WERI-Rb-1 (cell line): ENCODE measurements at regions not wholly inside any gene's neighbourhood (a gene's known extent, or its start where the extent isn't known, plus 50 kb on each side); places are given as distances from the start of the nearest gene placed in this dataset.

Experiments
- DNase-seq: peaks from one replicate; pipeline ENCODE4 v3.0.0-alpha.2; 2020
- H3K27ac ChIP-seq: fragments of 250-450 bp; sonication (Bioruptor Pico); 2 replicates; pipeline ENCODE4 v1.5.1; 2020; ENCODE audit warnings: mild to moderate bottlenecking, moderate library complexity
- H3K27me3 ChIP-seq: fragments of 250-450 bp; sonication (Bioruptor Pico); 2 replicates; pipeline ENCODE4 v1.5.1; 2021; ENCODE audit warnings: mild to moderate bottlenecking, low read depth, moderate library complexity; ENCODE audit not compliant: insufficient read depth, severe bottlenecking
- H3K36me3 ChIP-seq: fragments of 250-450 bp; sonication (Bioruptor Pico); 2 replicates; pipeline ENCODE4 v1.5.1; 2020; ENCODE audit warnings: mild to moderate bottlenecking, moderate library complexity
- H3K4me3 ChIP-seq: 2 replicates; pipeline ENCODE4 v1.5.1; 2011; ENCODE audit warnings: low read depth, mild to moderate bottlenecking, control low read depth, low read length
- H3K9me3 ChIP-seq: fragments of 250-450 bp; sonication (Bioruptor Pico); 2 replicates; pipeline ENCODE4 v1.5.1; 2021; ENCODE audit warnings: mild to moderate bottlenecking, moderate library complexity; ENCODE audit not compliant: severe bottlenecking
- TF ChIP-seq, protein P1 (sequence below): IDR thresholded peaks from 2 replicates; pipeline ENCODE4 v1.5.1; 2011; ENCODE audit warnings: low read depth, mild to moderate bottlenecking, control low read depth, inconsistent platforms, low read length

DNA sequence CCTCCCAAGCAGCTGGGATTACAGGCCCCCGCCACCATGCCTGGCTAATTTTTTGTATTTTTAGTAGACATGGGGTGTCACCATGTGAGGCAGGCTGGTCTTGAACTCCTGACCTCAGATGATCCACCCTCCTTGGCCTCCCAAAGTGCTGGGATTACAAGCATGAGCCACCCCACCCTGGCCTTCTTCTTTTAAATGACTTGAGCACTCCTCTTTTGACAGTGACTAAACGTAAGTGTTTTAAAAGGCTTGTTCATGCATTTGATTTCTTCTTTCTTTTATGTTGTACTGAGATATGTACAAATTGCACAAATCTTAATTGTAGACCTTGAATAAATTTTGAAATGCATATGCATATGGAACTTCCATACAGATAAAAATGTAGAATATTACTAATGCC lies 337.9 kb downstream of the CETN3 start:
- Histone ChIP-seq H3K27me3 (no peaks in the 10 kb centered on the region), H3K27ac (no peak overlapping the region), H3K9me3 (no peaks in the 10 kb centered on the region), H3K36me3 (no peaks in the 10 kb centered on the region), H3K4me3 (no peak overlapping the region)
- DNase-seq, result no peak
- TF ChIP-seq, protein P1, sequence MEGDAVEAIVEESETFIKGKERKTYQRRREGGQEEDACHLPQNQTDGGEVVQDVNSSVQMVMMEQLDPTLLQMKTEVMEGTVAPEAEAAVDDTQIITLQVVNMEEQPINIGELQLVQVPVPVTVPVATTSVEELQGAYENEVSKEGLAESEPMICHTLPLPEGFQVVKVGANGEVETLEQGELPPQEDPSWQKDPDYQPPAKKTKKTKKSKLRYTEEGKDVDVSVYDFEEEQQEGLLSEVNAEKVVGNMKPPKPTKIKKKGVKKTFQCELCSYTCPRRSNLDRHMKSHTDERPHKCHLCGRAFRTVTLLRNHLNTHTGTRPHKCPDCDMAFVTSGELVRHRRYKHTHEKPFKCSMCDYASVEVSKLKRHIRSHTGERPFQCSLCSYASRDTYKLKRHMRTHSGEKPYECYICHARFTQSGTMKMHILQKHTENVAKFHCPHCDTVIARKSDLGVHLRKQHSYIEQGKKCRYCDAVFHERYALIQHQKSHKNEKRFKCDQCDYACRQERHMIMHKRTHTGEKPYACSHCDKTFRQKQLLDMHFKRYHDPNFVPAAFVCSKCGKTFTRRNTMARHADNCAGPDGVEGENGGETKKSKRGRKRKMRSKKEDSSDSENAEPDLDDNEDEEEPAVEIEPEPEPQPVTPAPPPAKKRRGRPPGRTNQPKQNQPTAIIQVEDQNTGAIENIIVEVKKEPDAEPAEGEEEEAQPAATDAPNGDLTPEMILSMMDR, result no peak

DNA sequence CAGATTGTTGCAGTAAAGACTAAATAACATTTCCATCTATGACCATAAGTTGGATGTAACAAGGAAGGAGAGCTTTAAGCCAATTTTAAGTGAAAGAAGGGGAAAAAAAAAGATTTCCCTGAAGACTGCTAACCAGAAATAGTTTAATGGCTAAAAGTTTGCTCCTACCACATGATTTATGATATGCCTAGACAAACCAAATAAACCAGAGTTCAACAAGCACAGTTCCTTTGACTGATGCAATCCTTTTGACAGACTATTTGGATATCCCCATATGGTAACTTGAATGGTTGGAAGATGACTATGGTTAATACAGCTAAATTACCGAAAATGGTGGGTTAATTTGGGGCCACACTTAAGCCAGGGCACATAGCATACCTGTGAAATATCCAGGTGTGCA lies 338.5 kb downstream of the CETN3 start:
- no peaks in the 10 kb centered on the region for H3K36me3 ChIP-seq
- TF ChIP-seq, protein P1, result no peak

DNA sequence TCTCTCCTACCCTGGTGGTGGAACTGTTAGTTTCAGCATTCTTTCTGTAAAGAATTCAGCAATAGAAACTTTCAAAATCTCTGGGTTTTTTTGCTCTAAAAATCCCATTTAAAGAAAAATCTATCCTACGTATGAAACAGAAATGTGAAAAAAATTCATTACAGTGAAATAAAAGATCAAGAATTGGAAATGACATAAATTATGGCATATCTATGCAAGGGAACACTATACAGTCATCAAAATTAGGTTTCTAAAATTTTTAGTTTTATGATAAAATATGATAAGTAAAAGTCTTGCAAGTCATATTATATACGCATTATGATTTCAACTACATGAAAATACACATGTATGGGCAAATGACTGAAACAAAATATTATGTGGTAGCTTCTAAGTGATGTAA lies 342.6 kb downstream of the CETN3 start:
- DNase-seq, result no peak
- H3K4me3 ChIP-seq, result no peak overlapping the region
- TF ChIP-seq, protein P1, result no peak

More for the DNA sequence above, 338.5 kb downstream of the CETN3 start:
- Histone ChIP-seq H3K9me3 (no peaks in the 10 kb centered on the region), H3K4me3 (no peak overlapping the region), H3K27me3 (no peaks in the 10 kb centered on the region), H3K27ac (no peak overlapping the region)
- no peak for DNase-seq

DNA sequence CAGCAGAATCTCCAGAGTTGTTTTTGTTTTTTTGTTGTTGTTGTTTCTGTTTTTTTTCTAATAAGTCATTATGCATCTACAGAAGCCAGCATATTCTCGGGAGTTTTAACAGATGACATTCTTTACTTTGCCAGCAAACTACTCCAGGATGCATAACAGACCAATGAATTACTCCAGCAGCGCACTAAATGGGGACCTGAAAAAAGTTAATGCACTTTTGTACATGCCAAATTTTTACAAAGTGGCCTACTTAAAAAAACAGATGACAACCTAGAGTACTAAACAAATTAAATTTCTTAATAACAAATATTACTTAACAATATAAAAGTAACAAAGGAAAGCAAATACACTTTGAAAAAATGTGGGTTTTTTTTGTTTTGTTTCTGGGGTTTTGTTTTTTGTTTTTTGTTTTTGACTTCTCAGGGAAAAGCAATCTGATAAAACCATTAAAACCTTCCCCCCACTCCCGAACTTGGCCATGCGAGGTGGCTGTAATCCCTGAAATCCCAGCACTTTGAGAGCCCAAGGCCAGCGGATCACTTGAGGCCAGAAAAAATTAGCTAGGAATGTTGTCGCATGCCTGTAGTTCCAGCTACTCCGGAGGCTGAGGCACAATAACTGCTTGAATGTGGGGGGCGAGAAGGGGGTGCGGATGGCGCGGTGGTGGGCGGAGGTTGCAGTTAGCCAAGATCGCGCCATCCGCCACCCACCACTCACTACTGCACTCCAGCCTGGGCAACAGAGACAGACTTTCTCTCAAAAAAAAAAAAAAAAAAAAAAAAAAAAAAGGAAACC lies 352.4 kb downstream of the CETN3 start:
- TF ChIP-seq, protein P1, result no peak
- Histone ChIP-seq H3K27ac (no peak overlapping the region), H3K4me3 (no peak overlapping the region), H3K27me3 (no peaks in the 10 kb centered on the region), H3K9me3 (no peaks in the 10 kb centered on the region), H3K36me3 (no peaks in the 10 kb centered on the region)
- DNase-seq, result peak; percentile 9

More for the DNA sequence above, 342.6 kb downstream of the CETN3 start:
- Histone ChIP-seq H3K27ac (no peak overlapping the region), H3K9me3 (no peaks in the 10 kb centered on the region), H3K36me3 (no peaks in the 10 kb centered on the region), H3K27me3 (no peaks in the 10 kb centered on the region)

DNA sequence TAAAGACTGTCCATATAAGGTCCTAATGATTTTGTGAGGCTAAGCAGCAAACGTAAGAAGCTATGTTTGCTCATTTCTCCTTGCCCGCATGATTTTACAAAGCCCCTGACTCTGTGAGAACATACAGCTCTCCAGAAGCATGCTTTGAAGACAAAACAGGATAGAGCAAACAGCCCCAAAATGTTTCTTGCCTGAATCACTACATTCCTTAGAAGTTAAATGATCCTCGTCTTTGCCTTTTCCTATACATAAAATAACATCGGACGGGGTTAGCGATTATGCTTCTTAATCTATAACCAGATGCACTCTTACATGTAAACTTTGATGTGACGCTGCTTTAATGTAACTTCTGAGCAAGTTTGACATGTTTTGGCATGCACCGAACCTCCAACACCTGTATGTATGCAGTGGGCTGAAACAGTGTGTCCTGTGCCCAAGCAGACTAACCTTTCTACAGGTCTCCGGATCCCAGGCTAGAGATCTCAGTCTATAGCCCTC lies 353.7 kb downstream of the CETN3 start:
- Histone ChIP-seq H3K9me3 (no peaks in the 10 kb centered on the region), H3K27ac (no peak overlapping the region), H3K4me3 (no peak overlapping the region), H3K27me3 (no peaks in the 10 kb centered on the region), H3K36me3 (no peaks in the 10 kb centered on the region)
- TF ChIP-seq, protein P1, result no peak
- no peak for DNase-seq
